PFSK-1 (cell line): ENCODE measurements at regions not wholly inside any gene's neighbourhood (a gene's known extent, or its start where the extent isn't known, plus 50 kb on each side); places are given as distances from the start of the nearest gene placed in this dataset.

Experiments
- FOXP2 ChIP-seq: optimal IDR thresholded peaks from 2 replicates; pipeline ENCODE3; 2011; ENCODE audit warnings: borderline replicate concordance, control low read depth, inconsistent platforms; ENCODE audit not compliant: insufficient read depth; ENCODE audit errors: extremely low read length, extremely low read depth
- POLR2AphosphoS5 ChIP-seq: IDR thresholded peaks from 2 replicates; pipeline ENCODE4 v1.6.1; 2012; ENCODE audit warnings: low read depth, mild to moderate bottlenecking, control low read depth, low read length, moderate library complexity
- REST ChIP-seq, 2 experiments: IDR thresholded peaks; 2 replicates each; pipeline versions ENCODE4 v1.6.1 to v1.8.0; 2011 to 2012; ENCODE audit warnings: low read depth in 2 of 2, low read length in 2 of 2, control low read depth in 1 of 2, inconsistent platforms in 1 of 2, mild to moderate bottlenecking in 1 of 2, moderate library complexity in 1 of 2; ENCODE audit not compliant: insufficient read depth in 1 of 2
- SIN3A ChIP-seq: IDR thresholded peaks from 2 replicates; pipeline ENCODE4 v1.6.1; 2012; ENCODE audit warnings: mild to moderate bottlenecking, low read length, moderate library complexity, borderline replicate concordance; ENCODE audit not compliant: insufficient read depth
- TAF1 ChIP-seq: IDR thresholded peaks from 2 replicates; pipeline ENCODE4 v1.6.1; 2012; ENCODE audit warnings: low read length, control low read depth, borderline replicate concordance; ENCODE audit not compliant: insufficient read depth

GRCh38 chr12:86543716-86544115, 287.5 kb upstream of the MGAT4C start:
- TF ChIP-seq FOXP2 (no peak), POLR2AphosphoS5 (no peak), SIN3A (no peak), TAF1 (no peak), REST (IDR thresholded peaks at IDR 0.05; ENCODE audit: insufficient read depth in 1 of 2, low read depth in 2 of 2, low read length in 2 of 2) (no peak)

DNA sequence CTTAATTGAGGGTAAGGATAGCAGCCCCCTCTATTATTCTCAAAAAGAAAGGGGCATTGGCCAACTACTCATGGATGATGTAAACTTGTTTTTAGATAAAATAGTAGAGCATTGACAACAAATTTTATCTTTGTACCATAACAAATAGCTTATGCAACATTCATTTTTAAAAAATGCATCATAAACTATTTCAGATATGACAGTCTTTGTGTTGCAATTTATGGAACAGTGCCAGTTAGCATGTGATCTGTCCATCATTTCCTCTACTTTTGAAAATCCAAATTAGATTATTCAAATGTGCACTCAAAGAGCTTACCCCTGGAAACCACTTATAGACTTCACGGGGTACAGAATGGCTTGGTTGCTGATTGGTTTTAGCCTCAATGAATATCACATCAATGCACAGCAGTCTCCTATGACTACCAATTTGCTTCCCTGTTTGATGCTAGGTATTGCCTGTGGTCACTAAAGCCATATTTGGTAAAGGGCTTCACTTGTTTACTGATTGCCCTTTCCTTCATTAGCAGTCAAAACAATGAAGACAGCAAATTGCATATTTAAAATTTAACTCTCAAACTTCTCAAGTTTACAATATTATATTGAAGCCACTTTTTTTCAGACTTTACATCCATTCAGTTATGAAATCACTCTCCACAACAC, 274.9 kb upstream of the MGAT4C start:
- TF ChIP-seq SIN3A = no peak

- TF ChIP-seq TAF1 (no peak), FOXP2 (no peak), SIN3A (no peak), REST (IDR thresholded peaks at IDR 0.05; ENCODE audit: insufficient read depth in 1 of 2, low read depth in 2 of 2, low read length in 2 of 2) (no peak), POLR2AphosphoS5 (no peak)
Measured at GRCh38 chr12:86526060-86526595, 269.9 kb upstream of the MGAT4C start.

- no peak for TF ChIP-seq POLR2AphosphoS5
- no peak for TF ChIP-seq REST (IDR thresholded peaks at IDR 0.05; ENCODE audit: insufficient read depth in 1 of 2, low read depth in 2 of 2, low read length in 2 of 2)
- no peak for TF ChIP-seq TAF1
- TF ChIP-seq FOXP2 = no peak
- TF ChIP-seq SIN3A = no peak
Measured at GRCh38 chr12:86523844-86524243, 267.7 kb upstream of the MGAT4C start.

DNA sequence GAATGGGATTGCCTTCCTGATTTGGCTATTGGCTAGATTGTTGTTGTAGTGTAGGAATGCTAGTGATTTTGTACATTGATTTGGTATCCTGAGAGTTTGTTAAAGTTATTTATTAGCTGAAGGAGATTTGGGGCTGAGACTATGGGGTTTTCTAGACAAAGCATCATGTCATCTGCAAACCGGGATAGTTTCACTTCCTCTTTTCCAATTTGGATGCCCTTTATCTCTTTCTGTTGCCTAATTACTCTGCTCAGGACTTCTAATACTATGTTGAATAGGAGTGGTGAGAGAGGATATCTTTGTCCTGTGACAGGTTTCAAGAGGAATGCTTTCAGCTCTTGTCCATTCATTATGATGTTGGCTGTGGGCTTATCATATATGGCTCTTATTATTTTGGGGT, 265.7 kb upstream of the MGAT4C start:
- no peak for TF ChIP-seq REST (IDR thresholded peaks at IDR 0.05; ENCODE audit: insufficient read depth in 1 of 2, low read depth in 2 of 2, low read length in 2 of 2)
- no peak for TF ChIP-seq TAF1
- no peak for TF ChIP-seq FOXP2
- no peak for TF ChIP-seq SIN3A
- TF ChIP-seq POLR2AphosphoS5 = no peak
